HEK293T (cell line): ENCODE measurements at regions not wholly inside any gene's neighbourhood (a gene's known extent, or its start where the extent isn't known, plus 50 kb on each side); places are given as distances from the start of the nearest gene placed in this dataset.
"Not testable (repeated sequence)": the region's sequence is repeated elsewhere in the genome, so short reads cannot be mapped to it uniquely, and the experiment has no call there.

Source experiments
- CTCF ChIA-PET: fragments of 350-600 bp; formaldehyde crosslinking; extraction: SDS; loops from one replicate; lab custom pipeline; 2021; ENCODE audit warnings: antibody characterized with exemption, inconsistent platforms; lab: Yijun Ruan, JAX
- POLR2A ChIA-PET: fragments of 350-600 bp; formaldehyde crosslinking; extraction: SDS; loops from one replicate; lab custom pipeline; 2020; ENCODE audit warnings: antibody characterized with exemption, inconsistent platforms; lab: Yijun Ruan, JAX
- DNase-seq: peaks from one replicate; pipeline ENCODE4 v3.0.0; 2012; ENCODE audit warnings: mixed read lengths; ENCODE audit errors: extremely low spot score
- ARNT ChIP-seq: fragments of 450-650 bp; IDR thresholded peaks from 2 replicates; pipeline ENCODE4 v1.6.1; 2017; ENCODE audit warnings: mild to moderate bottlenecking
- BHLHE40 ChIP-seq: fragments of 450-650 bp; IDR thresholded peaks from 2 replicates; pipeline ENCODE4 v1.6.1; 2016; ENCODE audit warnings: mild to moderate bottlenecking, moderate library complexity, borderline replicate concordance
- CTBP1 ChIP-seq: fragments of 450-650 bp; IDR thresholded peaks from 2 replicates; pipeline ENCODE4 v1.6.1; 2016; ENCODE audit warnings: borderline replicate concordance
- ELF4 ChIP-seq: fragments of 450-650 bp; IDR thresholded peaks from 2 replicates; pipeline ENCODE4 v1.6.1; 2017; ENCODE audit warnings: antibody characterized with exemption
- FOXA1 ChIP-seq: fragments of 450-650 bp; IDR thresholded peaks from 2 replicates; pipeline ENCODE4 v1.6.1; 2016; ENCODE audit warnings: mild to moderate bottlenecking
- FOXK2 ChIP-seq: fragments of 450-650 bp; IDR thresholded peaks from 2 replicates; pipeline ENCODE4 v1.6.1; 2016; ENCODE audit warnings: mild to moderate bottlenecking
- FOXM1 ChIP-seq: fragments of 450-650 bp; IDR thresholded peaks from 2 replicates; pipeline ENCODE4 v1.6.1; 2017; ENCODE audit warnings: mild to moderate bottlenecking, borderline replicate concordance
- HDGF ChIP-seq: fragments of 450-650 bp; IDR thresholded peaks from 2 replicates; pipeline ENCODE4 v1.6.1; 2017; ENCODE audit warnings: antibody characterized with exemption, borderline replicate concordance
- L3MBTL2 ChIP-seq: fragments of 450-650 bp; conservative IDR thresholded peaks from 2 replicates; pipeline ENCODE4 v1.6.1; 2016; ENCODE audit warnings: mild to moderate bottlenecking
- LEF1 ChIP-seq: fragments of 450-650 bp; IDR thresholded peaks from 2 replicates; pipeline ENCODE4 v1.6.1; 2017; ENCODE audit warnings: mild to moderate bottlenecking, borderline replicate concordance
- NFRKB ChIP-seq: fragments of 450-650 bp; IDR thresholded peaks from 2 replicates; pipeline ENCODE4 v1.6.1; 2016; ENCODE audit warnings: mild to moderate bottlenecking, moderate library complexity
- SP1 ChIP-seq: fragments of 450-650 bp; IDR thresholded peaks from 2 replicates; pipeline ENCODE4 v1.6.1; 2017
- SUZ12 ChIP-seq: fragments of 450-650 bp; IDR thresholded peaks from 2 replicates; pipeline ENCODE4 v1.6.1; 2016; ENCODE audit warnings: mild to moderate bottlenecking
- TARDBP ChIP-seq: fragments of 450-650 bp; IDR thresholded peaks from 2 replicates; pipeline ENCODE4 v1.6.1; 2016
- ZNF384 ChIP-seq: fragments of 450-650 bp; IDR thresholded peaks from 2 replicates; pipeline ENCODE4 v1.6.1; 2016
- TF ChIP-seq, protein P1 (sequence below): fragments of 450-650 bp; IDR thresholded peaks from 2 replicates; pipeline ENCODE4 v1.6.1; 2016

GRCh38 chr9:107571148-107571547 lies 81.6 kb upstream of the KLF4 start:
- POLR2A ChIA-PET, result no interaction called here
- no peak for DNase-seq
- no peak for TF ChIP-seq ZNF384
- TF ChIP-seq SP1, result no peak
- CTCF ChIA-PET, result no interaction called here

GRCh38 chr9:107569174-107569573 lies 79.6 kb upstream of the KLF4 start:
- DNase-seq, result no peak
- TF ChIP-seq HDGF (no peak), FOXM1 (no peak), BHLHE40 (no peak), ZNF384 (no peak), LEF1 (no peak), FOXA1 (no peak), NFRKB (no peak), FOXK2 (no peak), CTBP1 (no peak), TARDBP (no peak), SUZ12 (no peak), ARNT (no peak)
- ChIA-PET CTCF (no interaction called here), POLR2A (no interaction called here)

- CTCF ChIA-PET, POLR2A ChIA-PET, DNase-seq: not testable (repeated sequence)
These were observed 78.8 kb upstream of the KLF4 start for GRCh38 chr9:107568406-107568805.

- TF ChIP-seq FOXM1 (no peak), L3MBTL2 (no peak), SP1 (no peak), NFRKB (no peak), BHLHE40 (no peak), SUZ12 (no peak), ELF4 (no peak), CTBP1 (no peak), FOXK2 (no peak), ZNF384 (no peak), TARDBP (no peak), ARNT (no peak), LEF1 (no peak), HDGF (no peak), FOXA1 (no peak)
- TF ChIP-seq, protein P1, sequence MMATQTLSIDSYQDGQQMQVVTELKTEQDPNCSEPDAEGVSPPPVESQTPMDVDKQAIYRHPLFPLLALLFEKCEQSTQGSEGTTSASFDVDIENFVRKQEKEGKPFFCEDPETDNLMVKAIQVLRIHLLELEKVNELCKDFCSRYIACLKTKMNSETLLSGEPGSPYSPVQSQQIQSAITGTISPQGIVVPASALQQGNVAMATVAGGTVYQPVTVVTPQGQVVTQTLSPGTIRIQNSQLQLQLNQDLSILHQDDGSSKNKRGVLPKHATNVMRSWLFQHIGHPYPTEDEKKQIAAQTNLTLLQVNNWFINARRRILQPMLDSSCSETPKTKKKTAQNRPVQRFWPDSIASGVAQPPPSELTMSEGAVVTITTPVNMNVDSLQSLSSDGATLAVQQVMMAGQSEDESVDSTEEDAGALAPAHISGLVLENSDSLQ, result no peak
- DNase-seq, result no peak
- CTCF ChIA-PET, result no interaction called here
- POLR2A ChIA-PET, result no interaction called here
These were observed 77.9 kb upstream of the KLF4 start for GRCh38 chr9:107567462-107567861.

- ChIA-PET POLR2A (no interaction called here), CTCF (no interaction called here)
- DNase-seq, result no peak
- TF ChIP-seq ELF4, result no peak
- TF ChIP-seq HDGF, result no peak
- TF ChIP-seq, protein P1, result no peak
- TF ChIP-seq TARDBP, result no peak
- no peak for TF ChIP-seq CTBP1
- TF ChIP-seq SUZ12, result no peak
- TF ChIP-seq ZNF384, result no peak
- no peak for TF ChIP-seq ARNT
- no peak for TF ChIP-seq NFRKB
- TF ChIP-seq FOXM1, result no peak
- no peak for TF ChIP-seq BHLHE40
These were observed 77.1 kb upstream of the KLF4 start for GRCh38 chr9:107566611-107567061.

DNA sequence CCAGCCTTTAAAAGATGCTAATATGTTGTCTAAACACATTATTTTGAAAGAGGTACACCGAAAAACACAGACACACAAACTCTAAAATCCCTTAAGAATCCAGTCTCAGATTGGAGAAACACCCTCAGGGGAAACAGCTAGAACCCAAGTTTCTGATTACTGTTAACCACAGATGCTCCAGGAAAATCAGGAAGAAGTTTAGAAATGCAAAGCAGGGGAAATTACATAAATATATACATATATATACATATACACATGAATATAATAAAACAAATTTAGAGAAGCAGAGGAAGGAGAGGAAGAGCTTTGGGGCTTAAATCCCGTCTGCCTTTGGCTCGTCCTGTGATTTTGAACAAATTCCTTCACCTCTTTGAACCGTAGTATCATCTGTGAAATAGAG lies 73.2 kb upstream of the KLF4 start:
- DNase-seq, result no peak
- TF ChIP-seq, protein P1, result no peak
- TF ChIP-seq HDGF (no peak), CTBP1 (no peak), NFRKB (no peak), L3MBTL2 (no peak), FOXM1 (no peak), FOXK2 (no peak), ARNT (no peak), SUZ12 (no peak), ELF4 (no peak), ZNF384 (no peak), TARDBP (no peak), LEF1 (no peak), SP1 (no peak), FOXA1 (no peak), BHLHE40 (no peak)
- ChIA-PET CTCF (interaction anchor here (0.7 kb wide), 1 partner anchor 13 kb away, joined by 4 read pairs; no protein-coding TSS in a partner anchor), POLR2A (no interaction called here)

DNA sequence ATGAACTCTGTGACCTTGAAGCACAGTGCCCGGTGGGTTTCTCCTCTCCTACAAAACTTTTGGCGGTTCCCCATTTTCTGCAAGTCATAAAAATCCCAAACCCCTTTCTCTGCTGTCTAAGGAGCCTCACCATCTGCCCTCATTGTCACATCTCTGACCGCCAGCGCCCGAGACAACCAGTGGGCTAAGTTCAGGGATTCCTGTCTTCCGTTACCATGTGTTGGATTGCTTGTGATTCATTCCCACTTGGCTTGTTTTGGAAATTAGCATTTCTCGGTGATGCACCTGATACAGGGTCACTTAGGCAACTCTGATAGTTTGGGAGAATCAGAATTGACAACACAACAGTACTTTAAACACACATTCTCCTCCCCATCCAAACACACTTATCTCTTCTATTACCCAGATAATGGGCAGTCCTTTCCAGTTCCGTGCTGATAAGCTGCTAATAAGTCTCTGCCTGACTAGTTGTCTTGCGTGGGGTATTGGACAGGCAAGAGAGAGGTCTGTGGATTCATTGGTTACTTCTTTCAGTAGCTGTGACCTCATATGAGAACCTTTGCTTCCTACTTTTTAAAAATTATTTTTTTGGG lies 70.0 kb upstream of the KLF4 start:
- ChIA-PET CTCF (interaction anchor here (0.7 kb wide), 1 partner anchor 40 kb away, joined by 4 read pairs; no protein-coding TSS in a partner anchor), POLR2A (no interaction called here)
- TF ChIP-seq ARNT, result no peak
- no peak for TF ChIP-seq FOXM1
- TF ChIP-seq TARDBP, result no peak
- TF ChIP-seq HDGF, result no peak
- no peak for TF ChIP-seq LEF1
- TF ChIP-seq ZNF384, result no peak
- no peak for TF ChIP-seq L3MBTL2
- no peak for TF ChIP-seq FOXK2
- TF ChIP-seq SUZ12, result no peak
- TF ChIP-seq FOXA1, result no peak
- TF ChIP-seq SP1, result no peak
- TF ChIP-seq, protein P1, result no peak
- no peak for TF ChIP-seq BHLHE40
- no peak for TF ChIP-seq ELF4
- no peak for TF ChIP-seq NFRKB
- TF ChIP-seq CTBP1, result no peak
- DNase-seq, result no peak
